Activated T-helper 17 cell treated with anti-CD3 and anti-CD28 coated beads, Interleukin-2, amount 50 U/mL, for 72 hours (primary cell): ENCODE measurements at regions not wholly inside any gene's neighbourhood (a gene's known extent, or its start where the extent isn't known, plus 50 kb on each side); places are given as distances from the start of the nearest gene placed in this dataset.
"Not testable (repeated sequence)": the region's sequence is repeated elsewhere in the genome, so short reads cannot be mapped to it uniquely, and the experiment has no call there.

Experiments used
- ATAC-seq: fragments of 150-1000 bp; cut with Tn5 transposase; replicated peaks from 2 replicates; pipeline ENCODE4 v1.10.0; 2021; ENCODE audit warnings: mild to moderate bottlenecking, moderate library complexity
- H3K27ac Mint-ChIP-seq: one replicate; pipeline ENCODE4 v1.8.0; 2022; ENCODE audit warnings: mixed read lengths
- H3K27me3 Mint-ChIP-seq: one replicate; pipeline ENCODE4 v1.8.0; 2022; ENCODE audit warnings: mixed read lengths
- H3K36me3 Mint-ChIP-seq: one replicate; pipeline ENCODE4 v1.8.0; 2022; ENCODE audit warnings: low read depth, mild to moderate bottlenecking, mixed read lengths
- H3K4me1 Mint-ChIP-seq: one replicate; pipeline ENCODE4 v1.8.0; 2022; ENCODE audit warnings: mixed read lengths
- H3K4me3 Mint-ChIP-seq: one replicate; pipeline ENCODE4 v1.8.0; 2022; ENCODE audit warnings: mild to moderate bottlenecking, mixed read lengths
- H3K9me3 Mint-ChIP-seq: one replicate; pipeline ENCODE4 v1.8.0; 2022; ENCODE audit warnings: mixed read lengths

DNA sequence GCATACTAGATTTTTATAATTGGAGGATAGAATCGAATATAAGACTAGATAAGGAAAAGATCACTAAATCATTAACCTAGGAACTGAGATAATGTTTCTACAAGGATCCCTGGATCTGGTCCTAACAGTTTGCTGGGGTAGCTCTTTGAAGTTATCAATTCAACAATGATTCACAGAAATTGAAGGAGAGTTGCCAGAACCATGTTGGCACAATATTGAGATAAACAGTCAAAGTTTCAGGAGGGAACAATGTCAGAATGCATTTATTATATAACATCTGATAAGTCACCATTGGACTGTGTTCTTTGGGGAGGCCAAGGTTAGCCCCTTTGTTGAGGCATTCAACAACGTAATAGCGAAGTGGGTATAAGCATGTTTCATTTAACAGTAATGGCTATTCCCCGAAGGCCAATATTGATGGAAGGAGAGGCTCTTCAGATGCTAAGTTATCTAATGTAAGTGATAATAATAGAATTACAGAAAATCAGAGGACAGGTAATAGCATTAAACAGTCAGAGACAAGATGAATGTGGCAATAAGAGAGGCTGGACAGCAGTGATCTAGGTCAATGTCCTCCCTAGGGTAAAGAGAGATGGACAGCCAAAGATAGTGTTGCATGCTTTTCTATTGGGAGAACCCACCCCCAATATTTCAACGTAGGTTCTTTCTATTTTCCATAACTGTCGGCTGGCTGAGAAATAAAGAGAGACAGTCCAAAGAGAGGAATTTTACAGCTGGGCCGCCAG is 604.8 kb upstream of the GYPC start:
- Mint-ChIP-seq H3K27me3 (no peaks in the 10 kb centered on the region), H3K9me3 (peaks cover 19% of the 10 kb centered on the region), H3K27ac (no peak overlapping the region), H3K4me1 (no peaks in the 10 kb centered on the region), H3K36me3 (no peaks in the 10 kb centered on the region), H3K4me3 (no peak overlapping the region)
- ATAC-seq = no peak

DNA sequence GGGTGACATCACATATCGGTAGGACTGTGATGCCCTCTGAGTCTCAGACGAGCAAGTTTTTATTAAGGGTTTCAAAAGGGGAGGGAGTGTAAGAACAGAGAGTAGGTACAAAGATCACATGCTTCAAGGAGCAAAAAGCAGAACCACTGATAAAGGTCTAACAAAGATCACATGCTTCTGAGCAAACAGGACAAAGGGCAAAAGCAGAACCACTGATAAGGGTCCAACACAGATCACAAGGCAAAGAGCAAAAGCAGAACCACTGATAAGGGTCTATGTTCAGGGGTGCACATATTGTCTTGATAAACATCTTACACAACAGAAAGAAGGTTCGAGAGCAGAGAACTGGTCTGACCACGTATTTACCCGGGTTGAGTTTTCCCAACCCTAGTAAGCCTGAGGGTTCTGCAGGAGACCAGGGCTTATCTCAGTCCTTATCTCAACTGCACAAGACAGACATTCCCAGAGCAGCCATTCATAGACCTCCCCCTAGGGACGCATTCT is 604.2 kb upstream of the GYPC start:
- ATAC-seq, H3K4me3 Mint-ChIP-seq, H3K27me3 Mint-ChIP-seq, H3K27ac Mint-ChIP-seq, H3K4me1 Mint-ChIP-seq, H3K36me3 Mint-ChIP-seq: not testable (repeated sequence)
- H3K9me3 Mint-ChIP-seq = peaks cover 19% of the 10 kb centered on the region

DNA sequence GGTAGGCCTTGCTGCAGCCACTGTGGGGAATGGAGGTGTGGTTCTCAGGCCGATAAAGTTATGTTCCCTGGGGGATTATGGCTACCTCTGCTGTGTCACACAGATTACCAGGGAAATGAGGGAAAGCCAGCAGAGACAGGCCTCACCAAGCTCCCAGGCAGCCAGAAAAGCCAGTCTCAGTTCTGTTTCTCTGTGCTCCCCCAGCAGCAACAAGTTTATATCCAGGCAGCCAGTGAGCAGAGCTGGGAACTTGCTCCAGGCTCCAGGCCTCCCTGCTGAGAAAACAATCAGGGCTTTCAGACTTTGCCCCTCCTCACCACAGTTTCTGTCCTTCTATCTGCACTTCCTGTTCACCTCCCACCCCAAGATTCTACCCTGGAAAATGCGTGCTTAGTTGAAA is 596.6 kb upstream of the GYPC start:
- Mint-ChIP-seq H3K4me1 (no peaks in the 10 kb centered on the region), H3K9me3 (peaks cover 29% of the 10 kb centered on the region), H3K36me3 (no peaks in the 10 kb centered on the region), H3K27ac (no peak overlapping the region), H3K4me3 (no peak overlapping the region), H3K27me3 (no peaks in the 10 kb centered on the region)
- no peak for ATAC-seq

DNA sequence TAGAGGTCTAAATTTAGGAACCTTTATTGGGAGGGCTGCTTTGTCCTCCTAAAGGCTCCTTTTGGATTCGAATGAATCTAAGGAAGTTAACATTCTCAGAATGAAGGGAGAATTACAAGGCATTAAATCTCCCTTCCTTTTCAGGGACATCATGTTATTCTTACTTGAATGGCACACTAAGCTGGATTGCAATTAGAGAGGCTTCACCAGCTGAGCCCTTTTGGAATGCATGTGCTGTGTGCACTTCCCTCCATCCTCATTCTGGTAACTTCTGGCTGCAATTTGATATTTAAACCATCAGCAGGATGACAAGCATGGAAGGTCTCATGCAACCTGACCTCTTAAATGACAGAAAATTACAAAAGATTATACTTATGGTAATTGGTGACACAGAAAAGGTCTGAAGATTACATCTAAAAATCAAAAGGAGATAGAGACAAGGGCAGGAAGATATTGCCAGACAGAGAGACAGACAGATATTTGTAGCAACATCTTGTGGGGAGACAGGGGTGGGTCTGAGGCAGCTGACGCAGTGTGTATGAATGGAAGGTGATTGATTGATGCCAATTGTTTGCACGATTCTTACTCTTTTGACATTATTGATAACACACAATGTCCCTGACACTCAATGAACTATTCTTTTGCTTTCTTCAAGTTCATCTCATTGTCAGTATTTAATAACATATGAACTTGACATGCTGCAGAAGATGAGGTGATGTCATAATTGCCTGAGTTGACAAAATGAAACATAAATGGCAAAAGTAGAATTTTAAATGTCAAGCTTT is 570.8 kb upstream of the GYPC start:
- Mint-ChIP-seq H3K27ac (no peak overlapping the region), H3K4me3 (no peak overlapping the region)
- ATAC-seq = no peak

DNA sequence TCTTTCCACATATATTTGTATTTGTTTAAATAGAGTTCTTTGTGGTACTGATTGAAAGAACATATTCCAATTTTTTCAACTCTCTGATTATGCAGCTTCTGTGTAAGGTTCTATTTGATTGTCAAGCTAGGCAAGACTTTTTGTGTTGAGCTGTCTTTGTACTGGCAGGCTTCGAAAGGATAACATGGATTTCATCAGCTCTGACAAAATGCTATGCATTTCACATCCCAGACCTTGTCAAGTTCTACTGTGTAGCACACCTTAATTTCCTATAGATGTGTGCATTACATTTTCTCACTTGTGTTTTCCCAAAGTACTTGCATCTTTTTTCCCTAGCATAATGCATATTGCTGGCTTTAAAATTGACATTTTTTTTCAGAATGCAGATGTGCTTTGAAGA is 555.0 kb upstream of the GYPC start:
- no peak overlapping the region for H3K27ac Mint-ChIP-seq
- ATAC-seq = no peak
- no peaks in the 10 kb centered on the region for H3K4me1 Mint-ChIP-seq
- no peaks in the 10 kb centered on the region for H3K27me3 Mint-ChIP-seq
- peaks cover 11% of the 10 kb centered on the region for H3K9me3 Mint-ChIP-seq
- no peak overlapping the region for H3K4me3 Mint-ChIP-seq
- H3K36me3 Mint-ChIP-seq = no peaks in the 10 kb centered on the region

More for the DNA sequence above, 570.8 kb upstream of the GYPC start:
- H3K36me3 Mint-ChIP-seq = no peaks in the 10 kb centered on the region
- no peaks in the 10 kb centered on the region for H3K4me1 Mint-ChIP-seq
- H3K9me3 Mint-ChIP-seq = no peaks in the 10 kb centered on the region
- H3K27me3 Mint-ChIP-seq = no peaks in the 10 kb centered on the region

DNA sequence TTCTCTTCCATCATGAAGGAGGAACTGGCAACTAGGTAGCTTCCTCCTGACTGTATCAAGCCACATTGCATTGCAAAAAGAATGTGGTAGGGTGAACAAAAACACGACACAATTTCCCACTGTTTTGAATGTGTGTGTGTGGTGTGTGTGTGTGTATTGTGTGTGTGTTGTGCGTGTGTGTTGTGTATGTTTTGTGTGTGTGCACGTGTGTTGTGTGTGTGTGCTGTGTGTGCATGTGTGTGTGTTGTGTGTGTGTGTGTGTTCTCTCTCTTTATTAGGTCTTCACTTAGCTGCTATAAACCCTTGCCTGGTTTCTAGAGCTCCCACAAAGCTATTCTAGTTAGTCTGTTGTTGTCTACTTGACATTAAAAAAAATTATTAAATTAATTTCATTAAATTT is 550.0 kb upstream of the GYPC start:
- H3K27me3 Mint-ChIP-seq = no peaks in the 10 kb centered on the region
- H3K9me3 Mint-ChIP-seq = peaks cover 8% of the 10 kb centered on the region
- H3K4me1 Mint-ChIP-seq = no peaks in the 10 kb centered on the region
- no peak overlapping the region for H3K4me3 Mint-ChIP-seq
- no peak for ATAC-seq
- no peak overlapping the region for H3K27ac Mint-ChIP-seq
- H3K36me3 Mint-ChIP-seq = no peaks in the 10 kb centered on the region

DNA sequence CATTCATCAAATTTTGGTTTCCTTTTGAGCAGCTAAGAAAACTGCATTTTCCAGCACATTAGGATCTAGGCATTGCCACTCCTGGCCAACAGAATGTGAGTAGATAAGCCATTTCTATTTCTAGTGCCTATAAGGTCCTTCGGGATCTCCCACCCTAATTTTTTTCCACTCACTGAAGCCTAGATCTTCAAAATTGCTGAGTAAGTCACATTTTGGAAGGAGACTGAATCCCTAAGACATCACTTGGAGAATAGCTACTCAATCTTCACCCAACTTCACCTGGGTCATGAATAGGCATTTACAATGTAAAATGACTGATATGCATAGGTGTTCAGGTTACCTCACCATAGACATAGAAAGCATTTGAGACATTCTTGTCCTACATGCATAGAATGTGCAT is 548.1 kb upstream of the GYPC start:
- Mint-ChIP-seq H3K9me3 (peaks cover 6% of the 10 kb centered on the region), H3K36me3 (no peaks in the 10 kb centered on the region), H3K4me1 (no peaks in the 10 kb centered on the region), H3K27ac (no peak overlapping the region), H3K27me3 (no peaks in the 10 kb centered on the region), H3K4me3 (no peak overlapping the region)
- ATAC-seq = no peak

DNA sequence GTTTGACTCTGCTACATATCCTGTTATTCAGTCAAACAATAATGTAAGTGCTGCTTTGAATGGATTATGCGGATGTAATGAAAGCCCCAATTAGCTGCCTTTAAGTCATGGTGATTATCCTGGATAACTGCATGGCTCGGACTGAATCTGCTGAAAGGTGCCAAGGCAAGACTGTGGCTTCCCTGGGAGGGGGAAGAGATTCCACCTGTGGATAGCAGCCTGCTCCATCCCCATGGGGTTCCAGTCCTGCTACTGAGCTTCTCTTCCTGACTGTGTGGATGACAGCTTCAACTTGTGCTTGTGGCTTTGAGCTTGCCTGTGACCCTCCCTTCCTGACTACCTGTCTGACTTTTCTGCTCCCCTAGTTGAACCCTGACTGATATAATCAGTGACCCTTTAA is 540.0 kb upstream of the GYPC start:
- no peaks in the 10 kb centered on the region for H3K36me3 Mint-ChIP-seq
- no peak for ATAC-seq
- H3K4me1 Mint-ChIP-seq = no peaks in the 10 kb centered on the region
- no peak overlapping the region for H3K4me3 Mint-ChIP-seq
- peaks cover 3% of the 10 kb centered on the region for H3K9me3 Mint-ChIP-seq
- no peaks in the 10 kb centered on the region for H3K27me3 Mint-ChIP-seq
- no peak overlapping the region for H3K27ac Mint-ChIP-seq

DNA sequence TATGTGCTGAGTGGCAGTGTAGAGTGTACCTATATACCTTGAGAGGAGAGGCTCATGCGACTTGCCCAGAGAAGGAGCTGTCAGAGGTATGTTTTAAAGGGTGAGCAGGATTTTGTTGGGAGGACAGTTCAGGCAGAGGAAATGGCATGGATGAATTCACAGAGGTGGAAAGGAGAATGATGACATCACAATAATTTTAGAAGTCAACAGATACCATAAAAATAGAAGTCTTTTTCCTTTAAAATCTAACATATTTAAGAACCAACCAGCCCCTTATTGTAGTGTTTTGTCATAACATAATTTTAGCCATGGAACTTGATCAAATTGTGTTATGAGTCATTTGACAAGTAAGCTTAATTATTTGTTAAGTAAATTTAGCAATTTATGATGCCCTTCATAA is 538.1 kb upstream of the GYPC start:
- no peak for ATAC-seq
- H3K4me1 Mint-ChIP-seq = no peaks in the 10 kb centered on the region
- H3K9me3 Mint-ChIP-seq = peaks cover 4% of the 10 kb centered on the region
- H3K27me3 Mint-ChIP-seq = no peaks in the 10 kb centered on the region
- no peak overlapping the region for H3K4me3 Mint-ChIP-seq
- H3K27ac Mint-ChIP-seq = no peak overlapping the region
- no peaks in the 10 kb centered on the region for H3K36me3 Mint-ChIP-seq

DNA sequence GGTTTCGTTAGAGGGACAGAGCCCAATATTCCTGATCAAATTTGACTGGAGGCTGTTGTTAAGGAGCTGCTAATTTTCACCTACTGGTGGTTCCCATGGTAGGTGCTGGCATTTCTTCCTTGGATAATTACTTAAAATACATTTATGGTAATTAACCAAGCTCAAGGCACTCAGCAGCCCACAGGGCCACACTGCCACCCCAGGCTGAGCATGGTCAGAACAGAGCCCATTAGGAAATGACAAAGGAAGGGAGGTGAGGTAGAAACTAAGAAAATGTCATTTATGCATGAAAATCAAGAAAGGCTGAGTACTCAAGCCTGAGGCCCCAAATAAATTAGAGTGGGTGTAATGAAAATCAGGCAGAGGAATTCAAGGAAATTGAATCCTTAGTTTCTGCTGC is 510.2 kb upstream of the GYPC start:
- no peak for ATAC-seq
- Mint-ChIP-seq H3K36me3 (no peaks in the 10 kb centered on the region), H3K27ac (no peak overlapping the region), H3K27me3 (no peaks in the 10 kb centered on the region), H3K4me3 (no peak overlapping the region), H3K9me3 (peaks cover 3% of the 10 kb centered on the region), H3K4me1 (no peaks in the 10 kb centered on the region)

DNA sequence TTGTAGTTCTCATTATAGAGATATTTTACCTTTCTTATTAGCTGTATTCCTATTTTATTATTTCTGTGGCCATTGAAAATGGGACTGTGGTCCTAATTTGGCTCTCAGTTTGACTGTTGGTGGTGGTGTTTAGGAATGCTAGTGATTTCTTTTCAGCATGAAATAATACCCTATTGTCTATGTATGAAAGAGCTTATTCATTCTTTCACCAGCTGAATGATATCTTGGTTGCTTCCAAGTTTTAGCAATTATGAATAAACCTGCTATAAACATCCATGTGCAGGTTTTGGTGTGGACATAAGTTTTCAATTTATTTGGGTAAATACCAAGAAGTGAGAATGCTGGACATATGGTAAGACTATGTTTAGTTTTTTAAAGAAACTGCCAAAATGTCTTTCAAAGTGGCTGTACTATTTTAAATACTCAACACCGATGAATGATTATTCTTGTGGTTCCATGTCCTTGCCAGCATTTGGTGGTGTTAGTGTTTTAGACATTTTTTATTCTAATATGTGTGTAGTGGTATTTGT is 501.6 kb upstream of the GYPC start:
- H3K27me3 Mint-ChIP-seq = no peaks in the 10 kb centered on the region
- no peaks in the 10 kb centered on the region for H3K36me3 Mint-ChIP-seq
- H3K4me1 Mint-ChIP-seq = no peaks in the 10 kb centered on the region
- no peak overlapping the region for H3K27ac Mint-ChIP-seq
- no peak overlapping the region for H3K4me3 Mint-ChIP-seq
- peaks cover 6% of the 10 kb centered on the region for H3K9me3 Mint-ChIP-seq
- no peak for ATAC-seq

DNA sequence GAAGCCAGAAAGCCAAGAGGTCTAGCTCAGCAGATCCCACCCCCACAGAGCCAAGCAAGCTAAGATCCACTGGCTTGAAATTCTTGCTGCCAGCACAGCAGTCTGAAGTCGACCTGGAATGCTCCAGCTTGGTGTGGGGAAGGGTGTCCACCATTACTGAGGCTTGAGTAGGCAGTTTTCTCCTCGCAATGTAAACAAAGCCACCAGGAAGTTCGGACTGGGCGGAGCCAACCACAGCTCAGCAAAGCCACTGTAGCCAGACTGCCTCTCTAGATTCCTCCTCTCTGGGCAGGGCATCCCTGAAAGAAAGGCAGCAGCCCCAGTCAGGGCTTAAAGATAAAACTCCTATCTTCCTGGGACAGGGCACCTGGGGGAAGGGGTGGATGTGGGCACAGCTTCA is 495.0 kb upstream of the GYPC start:
- not testable (repeated sequence) for H3K4me3 Mint-ChIP-seq, H3K36me3 Mint-ChIP-seq, H3K4me1 Mint-ChIP-seq, H3K9me3 Mint-ChIP-seq, H3K27me3 Mint-ChIP-seq, ATAC-seq, H3K27ac Mint-ChIP-seq

DNA sequence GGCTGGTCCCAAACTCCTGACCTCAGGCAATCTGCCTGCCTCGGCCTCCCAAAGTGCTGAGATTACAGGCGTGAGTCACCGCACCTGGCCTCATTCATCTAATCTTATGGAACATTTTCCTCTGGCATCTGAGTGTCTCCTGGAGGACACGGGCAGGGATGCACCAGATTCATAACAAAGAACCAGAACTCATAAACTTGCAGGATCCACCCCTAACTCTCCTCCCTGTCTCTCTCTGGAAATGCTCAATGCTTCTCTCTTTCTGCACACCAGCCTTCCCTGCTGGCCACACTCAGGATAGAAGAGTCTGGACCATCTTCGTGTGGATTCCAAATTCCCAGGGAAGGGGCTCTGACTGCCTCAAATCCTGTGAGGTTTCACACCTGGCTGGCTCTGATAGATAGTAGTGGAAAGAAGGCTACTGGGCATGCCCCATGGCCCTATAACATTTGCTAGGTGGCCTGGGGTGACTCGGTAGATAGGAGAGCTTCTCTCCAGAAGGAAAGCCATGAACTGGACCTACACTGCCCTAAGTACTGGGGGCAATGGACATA is 483.2 kb upstream of the GYPC start:
- no peaks in the 10 kb centered on the region for H3K36me3 Mint-ChIP-seq
- H3K27me3 Mint-ChIP-seq = no peaks in the 10 kb centered on the region
- no peak overlapping the region for H3K4me3 Mint-ChIP-seq
- no peak overlapping the region for H3K27ac Mint-ChIP-seq
- ATAC-seq = no peak
- H3K4me1 Mint-ChIP-seq = no peaks in the 10 kb centered on the region
- H3K9me3 Mint-ChIP-seq = peaks cover 3% of the 10 kb centered on the region

DNA sequence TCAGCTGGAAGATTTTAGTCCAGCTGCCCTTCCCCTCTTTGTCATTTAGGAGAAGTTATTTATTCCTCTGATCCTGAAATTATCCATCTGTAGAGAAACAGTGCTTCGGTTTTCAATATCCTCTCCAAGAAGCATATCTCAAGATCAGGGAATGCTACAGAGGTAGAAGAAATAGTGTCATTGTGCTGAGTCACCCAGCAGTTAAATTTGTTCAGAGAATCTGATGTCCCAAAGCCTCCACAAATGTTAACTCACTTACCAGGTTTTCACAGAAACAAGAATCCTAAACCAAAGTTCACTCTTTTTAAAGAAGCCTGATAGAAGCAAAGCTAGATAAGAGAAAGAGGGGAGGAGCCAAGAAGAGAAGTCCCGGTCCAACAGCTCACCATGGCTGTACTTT is 480.7 kb upstream of the GYPC start:
- H3K9me3 Mint-ChIP-seq = peaks cover 3% of the 10 kb centered on the region
- H3K4me3 Mint-ChIP-seq = no peak overlapping the region
- no peaks in the 10 kb centered on the region for H3K36me3 Mint-ChIP-seq
- no peaks in the 10 kb centered on the region for H3K27me3 Mint-ChIP-seq
- H3K4me1 Mint-ChIP-seq = no peaks in the 10 kb centered on the region
- ATAC-seq = no peak
- no peak overlapping the region for H3K27ac Mint-ChIP-seq

DNA sequence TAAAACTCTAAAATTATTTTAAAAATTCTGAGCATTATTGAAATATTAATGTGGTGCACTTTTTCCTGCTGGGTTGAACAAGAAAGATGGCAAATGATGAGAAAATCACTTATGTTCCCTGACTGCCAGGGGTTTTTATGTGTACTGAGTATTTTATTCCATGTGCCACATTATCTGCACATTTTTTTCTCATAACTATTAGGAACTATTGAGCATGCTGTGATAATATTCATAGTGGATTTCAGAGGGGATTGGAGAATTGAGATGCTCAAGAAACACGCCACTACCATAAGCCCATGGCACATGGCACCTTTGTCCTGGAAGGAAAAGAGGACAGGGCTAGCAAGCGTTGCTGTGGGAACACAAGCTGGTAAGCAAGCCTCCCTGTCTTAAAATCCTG is 478.5 kb upstream of the GYPC start:
- no peak for ATAC-seq
- no peaks in the 10 kb centered on the region for H3K9me3 Mint-ChIP-seq
- H3K36me3 Mint-ChIP-seq = no peaks in the 10 kb centered on the region
- H3K4me3 Mint-ChIP-seq = no peak overlapping the region
- H3K27me3 Mint-ChIP-seq = no peaks in the 10 kb centered on the region
- H3K4me1 Mint-ChIP-seq = no peaks in the 10 kb centered on the region
- H3K27ac Mint-ChIP-seq = no peak overlapping the region
